GM19438 (cell line): ENCODE measurements at regions not wholly inside any gene's neighbourhood (a gene's known extent, or its start where the extent isn't known, plus 50 kb on each side); places are given as distances from the start of the nearest gene placed in this dataset.

Experiments used
- ATAC-seq: cut with Tn5 transposase; IDR thresholded peaks from one replicate; pipeline ENCODE4 v1.9.1; 2021; ENCODE audit warnings: low read depth; ENCODE audit not compliant: unreplicated experiment

- ATAC-seq: no peak
Measured at GRCh38 chr3:106620646-106621045, 751.8 kb upstream of the CBLB start.

GRCh38 chr3:106624154-106624553 is 753.1 kb upstream of the CCDC54 start:
- ATAC-seq: no peak

- ATAC-seq: no peak
Measured at GRCh38 chr3:106628407-106628806, 748.8 kb upstream of the CCDC54 start.

DNA sequence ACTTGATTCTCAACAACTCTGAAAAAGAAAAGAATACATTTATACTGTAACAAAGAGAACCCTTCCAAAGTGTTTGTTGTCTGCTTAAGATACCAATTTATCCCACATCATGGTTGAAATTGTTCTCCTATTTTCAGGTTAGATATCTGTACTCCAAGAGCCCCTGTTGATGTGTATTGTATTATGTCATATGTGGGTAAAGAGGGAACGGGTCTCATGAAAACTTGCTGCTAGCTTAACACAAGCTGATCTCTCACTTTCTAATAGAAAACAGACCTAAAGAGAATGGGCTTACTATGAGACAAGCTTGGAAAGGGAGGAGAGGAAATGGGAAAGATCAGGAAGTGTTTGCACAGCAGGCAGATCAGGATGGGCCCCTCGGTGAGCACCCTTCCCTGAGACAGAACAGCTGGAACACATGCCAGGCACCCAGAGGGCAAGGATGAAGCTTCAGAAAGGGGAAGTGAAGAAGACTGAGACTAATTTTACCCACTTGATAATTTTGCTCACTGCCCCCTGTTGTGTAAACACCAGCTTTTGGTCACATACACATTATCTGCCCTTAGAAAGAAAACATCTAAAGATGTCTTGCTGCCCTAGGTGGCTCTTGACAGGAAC is 747.9 kb upstream of the CCDC54 start:
- peak; percentile 90 for ATAC-seq

- no peak for ATAC-seq
Measured at GRCh38 chr3:106631373-106632108, 745.7 kb upstream of the CCDC54 start.

DNA sequence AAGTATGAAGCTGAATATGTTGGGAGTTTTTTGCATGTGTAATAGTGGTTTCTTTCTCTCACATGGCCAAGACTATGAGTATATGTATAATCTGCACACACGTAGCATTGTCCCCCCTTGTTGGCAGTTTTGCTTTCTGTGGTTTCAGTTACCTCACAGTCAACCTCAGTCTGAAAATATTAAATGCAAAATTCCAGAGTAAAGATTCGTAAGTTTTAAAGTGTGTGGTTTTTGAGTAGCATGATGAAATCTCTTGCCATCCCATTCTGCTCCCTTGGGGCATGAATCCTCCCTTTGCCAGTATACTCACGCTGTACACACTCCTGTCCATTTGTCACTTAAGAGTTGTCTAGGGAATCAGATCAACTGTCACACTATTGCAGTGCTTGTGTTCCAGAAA is 742.0 kb upstream of the CCDC54 start:
- ATAC-seq: no peak

GRCh38 chr3:106635826-106636225 is 741.4 kb upstream of the CCDC54 start:
- ATAC-seq: no peak

GRCh38 chr3:106640353-106640752 is 736.9 kb upstream of the CCDC54 start:
- ATAC-seq: no peak

DNA sequence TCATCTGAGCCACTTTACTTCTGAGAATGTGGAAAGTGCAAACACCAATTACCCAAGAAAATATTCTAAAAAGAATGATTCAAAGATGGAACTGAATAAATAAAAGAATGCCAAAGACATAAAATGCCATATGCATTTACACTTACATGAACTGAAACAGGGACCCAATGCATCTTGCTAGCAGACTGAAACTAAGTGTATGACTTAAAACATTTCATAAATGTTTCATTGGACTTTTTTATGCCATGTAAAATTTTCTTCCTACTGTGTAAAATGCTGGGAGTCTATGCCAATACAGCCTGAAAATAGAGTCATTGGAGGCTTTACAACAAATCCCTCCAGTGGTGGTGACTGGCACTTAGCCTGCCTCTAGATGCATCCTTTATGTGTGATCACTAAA is 735.1 kb upstream of the CCDC54 start:
- ATAC-seq: no peak

DNA sequence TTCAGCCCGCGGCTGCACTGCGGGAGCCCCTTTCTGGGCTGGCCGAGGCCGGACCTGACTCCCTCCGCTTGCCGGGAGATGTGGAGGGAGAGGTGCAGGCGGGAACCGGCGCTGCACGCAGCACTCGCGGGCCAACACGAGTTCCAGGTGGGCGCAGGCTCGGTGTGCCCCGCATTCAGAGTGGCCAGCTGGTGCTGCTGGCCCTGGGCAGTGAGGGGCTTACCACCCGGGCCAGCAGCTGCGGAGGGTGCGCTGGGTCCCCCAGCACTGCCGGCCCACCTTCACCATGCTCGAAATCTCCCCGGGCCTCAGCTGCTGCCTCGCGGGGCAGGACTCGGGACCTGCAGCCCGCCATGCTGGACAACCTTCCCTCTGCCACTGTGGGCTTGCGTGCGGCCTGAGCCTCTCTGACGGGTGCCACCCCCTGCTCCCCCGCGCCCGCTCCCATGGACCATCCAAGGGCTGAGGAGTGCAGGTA is 733.5 kb upstream of the CCDC54 start:
- no peak for ATAC-seq

- ATAC-seq: no peak
Measured at GRCh38 chr3:106673926-106674569, 703.2 kb upstream of the CCDC54 start.

- ATAC-seq: no peak
Measured at GRCh38 chr3:106675451-106675850, 701.8 kb upstream of the CCDC54 start.

GRCh38 chr3:106678657-106679390 is 698.4 kb upstream of the CCDC54 start:
- ATAC-seq: no peak

DNA sequence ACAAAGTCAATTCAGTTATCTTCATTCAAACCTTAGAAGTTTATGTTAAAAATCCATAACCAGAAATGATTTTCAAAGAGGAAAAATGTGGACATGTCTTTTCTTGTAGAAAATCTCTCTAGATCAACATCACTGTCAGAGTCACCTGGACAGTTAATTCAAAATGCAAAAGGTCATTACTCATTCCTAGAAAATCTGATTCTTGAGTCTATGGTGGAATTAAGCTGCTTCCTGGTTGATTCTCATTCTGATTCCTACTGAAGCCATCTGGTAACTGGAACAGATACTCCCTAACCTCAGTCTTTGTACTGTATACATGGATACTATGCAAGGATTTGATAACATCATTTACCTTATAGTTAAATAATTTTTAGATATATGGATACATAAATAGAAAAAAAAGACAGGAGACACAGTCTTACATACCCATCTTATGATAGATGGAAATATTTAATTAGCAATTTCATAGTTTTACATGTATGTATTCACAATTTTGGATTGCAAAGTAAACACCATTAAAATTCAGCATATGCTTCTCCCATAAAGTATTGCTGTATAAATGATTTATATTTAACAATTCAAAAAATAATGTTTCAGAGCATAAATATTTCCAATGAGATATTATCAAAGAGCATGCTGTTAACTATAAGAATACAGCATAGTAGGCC is 693.2 kb upstream of the CCDC54 start:
- no peak for ATAC-seq

- no peak for ATAC-seq
Measured at GRCh38 chr3:106685745-106686144, 691.5 kb upstream of the CCDC54 start.

DNA sequence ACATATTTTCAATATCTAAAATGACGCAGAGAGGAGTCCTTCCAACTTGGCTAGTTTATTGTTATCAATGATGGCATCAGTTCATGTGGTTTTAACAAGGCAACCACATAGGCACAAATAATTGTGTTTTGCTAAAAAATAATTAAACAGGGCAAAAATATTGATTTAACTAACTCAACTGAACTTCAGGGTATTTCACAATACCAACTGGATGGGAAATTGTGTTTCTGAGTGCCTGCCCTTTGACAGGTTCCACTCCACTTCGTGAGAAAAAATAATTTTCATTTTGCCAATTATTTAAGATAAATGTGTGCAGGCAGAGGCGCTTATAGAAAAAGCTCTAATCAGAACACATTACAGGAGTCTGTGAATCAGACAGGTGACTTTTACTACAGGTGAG is 689.3 kb upstream of the CCDC54 start:
- ATAC-seq: no peak

DNA sequence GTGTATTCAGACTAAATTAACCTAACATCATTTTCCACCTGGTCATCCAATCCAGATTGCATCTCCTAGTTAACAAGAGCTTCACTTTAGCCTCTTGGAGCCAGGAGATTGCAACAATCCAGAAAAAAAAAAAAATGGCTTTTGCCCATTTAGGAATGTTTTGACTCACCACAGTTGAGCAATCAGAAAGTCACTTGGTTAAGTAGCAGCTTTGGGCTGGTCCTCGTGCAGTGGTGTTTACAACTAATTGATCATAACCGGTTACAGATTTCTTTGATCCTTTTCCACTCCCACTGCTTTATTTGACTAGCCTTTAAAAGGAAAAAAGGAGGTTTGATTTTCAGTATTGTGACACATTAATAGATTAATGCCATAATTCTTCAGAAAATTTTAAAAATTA is 688.8 kb upstream of the CCDC54 start:
- ATAC-seq: no peak

- no peak for ATAC-seq
Measured at GRCh38 chr3:106691476-106691875, 685.8 kb upstream of the CCDC54 start.

DNA sequence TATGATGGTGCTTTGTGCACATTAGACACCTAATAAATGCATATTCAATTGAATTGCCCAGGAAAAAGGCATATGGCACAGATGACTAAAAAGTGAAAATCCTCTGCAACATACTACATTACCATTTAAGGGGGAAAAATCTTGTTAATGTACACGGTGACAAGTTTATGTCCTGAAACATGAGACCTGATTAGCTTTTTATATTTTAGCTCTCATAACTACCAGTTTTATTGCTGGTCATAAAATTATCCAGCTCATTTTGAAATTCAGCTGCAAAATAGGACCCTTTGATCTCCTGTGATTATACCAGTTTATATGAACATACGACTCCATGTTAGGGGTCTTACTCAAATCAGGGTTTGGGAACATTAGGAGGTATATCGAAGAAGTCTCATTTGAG is 684.6 kb upstream of the CCDC54 start:
- ATAC-seq: no peak

DNA sequence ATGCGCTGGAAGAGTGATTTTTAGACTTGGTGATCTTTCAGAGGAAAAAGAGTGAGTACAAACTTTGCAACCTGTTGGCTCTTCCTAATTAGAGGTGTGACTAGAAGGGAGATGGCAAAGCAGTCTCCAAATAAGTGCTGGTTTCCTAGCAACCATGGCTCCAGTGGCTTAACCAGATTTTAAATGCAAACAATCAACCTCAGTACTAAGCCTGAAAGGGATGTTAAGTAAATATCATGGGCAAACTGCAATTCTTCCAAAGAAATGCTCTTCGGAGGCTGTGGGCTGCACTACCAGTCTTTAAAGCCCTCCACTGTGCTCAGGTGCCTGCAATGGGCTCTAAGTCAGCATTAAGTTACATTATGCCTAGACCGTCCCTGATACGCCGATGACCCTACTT is 678.1 kb upstream of the CCDC54 start:
- no peak for ATAC-seq

DNA sequence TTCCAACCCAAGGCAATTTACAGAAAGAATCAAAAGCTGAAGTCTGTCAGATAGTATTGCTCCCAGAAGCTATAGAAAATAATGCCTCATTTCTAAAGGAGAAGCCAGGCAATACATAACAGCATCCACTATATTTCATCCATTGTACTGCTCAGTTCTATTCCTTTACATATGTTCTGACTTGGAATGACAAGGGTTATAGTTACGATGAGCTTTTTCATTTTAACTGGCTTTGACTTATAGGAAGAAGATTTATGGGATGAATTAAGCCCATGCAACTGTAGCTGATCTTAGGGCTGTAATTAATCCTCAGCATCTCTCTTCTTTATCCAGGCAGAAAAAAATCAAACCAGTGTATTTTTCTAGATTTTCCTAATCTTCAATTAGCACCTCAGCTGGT is 676.3 kb upstream of the CCDC54 start:
- ATAC-seq: no peak
